HepG2 (cell line): ENCODE measurements at regions not wholly inside any gene's neighbourhood (a gene's known extent, or its start where the extent isn't known, plus 50 kb on each side); places are given as distances from the start of the nearest gene placed in this dataset.
A peak's percentile ranks its signal among the peaks of the same experiment; 100 is the strongest.

ENCODE experiments used
- AGO2 ChIP-seq: fragments of 200-400 bp; formaldehyde crosslinking; optimal IDR thresholded peaks from 2 replicates; pipeline ENCODE3; 2017; ENCODE audit warnings: mild to moderate bottlenecking, low read depth, low read length, moderate library complexity
- BCL6 ChIP-seq: IDR thresholded peaks from 2 replicates; pipeline ENCODE4 v1.6.1; 2016; ENCODE audit warnings: missing genetic modification reagents, missing compliant biosample characterization
- ELF1 ChIP-seq: sonication (generic); formaldehyde crosslinking; IDR thresholded peaks from 2 replicates; pipeline ENCODE4 v1.4.0; 2020; ENCODE audit warnings: missing genetic modification reagents
- FOXA3 ChIP-seq: IDR thresholded peaks from 2 replicates; pipeline ENCODE4 v1.6.1; 2016; ENCODE audit warnings: missing genetic modification reagents, missing compliant biosample characterization
- HCFC1 ChIP-seq: fragments of 150-350 bp; IDR thresholded peaks from 2 replicates; pipeline ENCODE4 v1.6.1; 2014; ENCODE audit warnings: low read depth, low read length
- HDAC6 ChIP-seq: fragments of 200-600 bp; sonication (generic); IDR thresholded peaks from 2 replicates; pipeline ENCODE4 v1.7.0; 2017; ENCODE audit warnings: mild to moderate bottlenecking, antibody characterized with exemption, low read length, low read depth
- IKZF4 ChIP-seq: sonication (generic); formaldehyde crosslinking; IDR thresholded peaks from 2 replicates; pipeline ENCODE4 v1.5.1; 2020; ENCODE audit warnings: borderline replicate concordance, mild to moderate bottlenecking, low read depth, missing genetic modification reagents; ENCODE audit errors: not compliant biosample characterization
- JARID2 ChIP-seq: sonication (generic); formaldehyde crosslinking; IDR thresholded peaks from 2 replicates; pipeline ENCODE4 v1.8.1; 2023; ENCODE audit warnings: missing genetic modification reagents, inconsistent platforms; ENCODE audit not compliant: insufficient replicate concordance
- MIXL1 ChIP-seq: IDR thresholded peaks from 2 replicates; pipeline ENCODE4 v1.6.1; 2016
- NRL ChIP-seq: sonication (generic); formaldehyde crosslinking; IDR thresholded peaks from 2 replicates; pipeline ENCODE4 v1.5.0; 2020; ENCODE audit warnings: missing genetic modification reagents, mild to moderate bottlenecking, moderate library complexity, borderline replicate concordance
- PAX8 ChIP-seq: sonication (generic); formaldehyde crosslinking; IDR thresholded peaks from 2 replicates; pipeline ENCODE4 v1.8.0; 2022; ENCODE audit warnings: mild to moderate bottlenecking, missing genetic modification reagents, borderline replicate concordance
- POGZ ChIP-seq: sonication (generic); formaldehyde crosslinking; IDR thresholded peaks from 2 replicates; pipeline ENCODE4 v1.4.0; 2020; ENCODE audit warnings: mild to moderate bottlenecking, missing genetic modification reagents
- SNAI1 ChIP-seq: sonication (generic); formaldehyde crosslinking; IDR thresholded peaks from 2 replicates; pipeline ENCODE4 v1.5.0; 2020; ENCODE audit warnings: mild to moderate bottlenecking, missing genetic modification reagents, borderline replicate concordance
- ZBTB20 ChIP-seq: sonication (generic); formaldehyde crosslinking; IDR thresholded peaks from 2 replicates; pipeline ENCODE4 v1.8.1; 2023; ENCODE audit warnings: missing genetic modification reagents, low read depth, mild to moderate bottlenecking, borderline replicate concordance
- ZFP62 ChIP-seq: sonication (generic); formaldehyde crosslinking; IDR thresholded peaks from 2 replicates; pipeline ENCODE4 v1.4.0; 2020; ENCODE audit warnings: missing genetic modification reagents
- ZNF143 ChIP-seq: sonication (generic); formaldehyde crosslinking; IDR thresholded peaks from 2 replicates; pipeline ENCODE4 v1.4.0; 2020; ENCODE audit warnings: missing genetic modification reagents
- ZNF329 ChIP-seq: sonication (generic); formaldehyde crosslinking; IDR thresholded peaks from 2 replicates; pipeline ENCODE4 v1.9.0; 2021; ENCODE audit warnings: low read depth, mild to moderate bottlenecking, missing genetic modification reagents
- ZNF496 ChIP-seq: sonication (generic); formaldehyde crosslinking; IDR thresholded peaks from 2 replicates; pipeline ENCODE4 v1.8.1; 2023; ENCODE audit warnings: mild to moderate bottlenecking, moderate library complexity, missing genetic modification reagents; ENCODE audit not compliant: insufficient replicate concordance
- ZNF552 ChIP-seq: sonication (generic); formaldehyde crosslinking; IDR thresholded peaks from 2 replicates; pipeline ENCODE4 v1.9.0; 2022; ENCODE audit warnings: missing genetic modification reagents, mild to moderate bottlenecking, borderline replicate concordance
- ZNF589 ChIP-seq: sonication (generic); formaldehyde crosslinking; conservative IDR thresholded peaks from 2 replicates; pipeline ENCODE4 v1.8.0; 2022; ENCODE audit warnings: mild to moderate bottlenecking, moderate library complexity, missing genetic modification reagents
- ZNF605 ChIP-seq: sonication (generic); formaldehyde crosslinking; IDR thresholded peaks from 2 replicates; pipeline ENCODE4 v1.8.0; 2022; ENCODE audit warnings: mild to moderate bottlenecking, missing genetic modification reagents
- TF ChIP-seq, protein P1 (sequence below): sonication (generic); formaldehyde crosslinking; IDR thresholded peaks from 2 replicates; pipeline ENCODE4 v1.4.0; 2020; ENCODE audit warnings: missing genetic modification reagents
- TF ChIP-seq, protein P2 (sequence below): sonication (generic); formaldehyde crosslinking; IDR thresholded peaks from 2 replicates; pipeline ENCODE4 v1.4.0; 2020; ENCODE audit warnings: missing genetic modification reagents
- TF ChIP-seq, protein P3 (sequence below): sonication (generic); formaldehyde crosslinking; IDR thresholded peaks from 2 replicates; pipeline ENCODE4 v1.8.1; 2023; ENCODE audit warnings: mild to moderate bottlenecking, moderate library complexity, missing genetic modification reagents
- TF ChIP-seq, protein P4 (sequence below): sonication (generic); formaldehyde crosslinking; IDR thresholded peaks from 2 replicates; pipeline ENCODE4 v1.4.0; 2020; ENCODE audit warnings: missing genetic modification reagents

DNA sequence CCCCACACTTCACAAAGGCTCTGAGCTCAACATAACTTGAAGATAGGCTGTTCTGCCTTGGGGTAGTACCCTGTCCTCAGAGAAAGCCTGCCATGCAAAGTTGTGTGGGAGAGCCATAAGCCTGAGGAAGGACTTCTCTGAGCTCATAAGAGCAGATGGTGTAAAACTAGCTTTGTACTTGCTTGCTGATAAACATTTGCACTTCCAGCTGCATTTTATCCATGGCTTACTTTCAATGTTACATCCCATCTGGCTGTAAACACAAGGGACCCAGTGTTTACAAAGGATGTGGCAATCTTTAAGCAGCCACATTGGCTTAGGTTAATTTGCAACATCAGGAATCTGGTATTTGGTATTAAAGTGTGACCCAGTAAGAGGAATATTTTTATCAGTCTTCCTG lies 258.1 kb downstream of the IPO8 start (continued):
- TF ChIP-seq AGO2, result no peak
- no peak for TF ChIP-seq JARID2 (CRISPR knock-in tag)
- 0 out of 2 replicates have a peak, but pooled peaks have one; percentile 41 for TF ChIP-seq MIXL1
- TF ChIP-seq, protein P1, sequence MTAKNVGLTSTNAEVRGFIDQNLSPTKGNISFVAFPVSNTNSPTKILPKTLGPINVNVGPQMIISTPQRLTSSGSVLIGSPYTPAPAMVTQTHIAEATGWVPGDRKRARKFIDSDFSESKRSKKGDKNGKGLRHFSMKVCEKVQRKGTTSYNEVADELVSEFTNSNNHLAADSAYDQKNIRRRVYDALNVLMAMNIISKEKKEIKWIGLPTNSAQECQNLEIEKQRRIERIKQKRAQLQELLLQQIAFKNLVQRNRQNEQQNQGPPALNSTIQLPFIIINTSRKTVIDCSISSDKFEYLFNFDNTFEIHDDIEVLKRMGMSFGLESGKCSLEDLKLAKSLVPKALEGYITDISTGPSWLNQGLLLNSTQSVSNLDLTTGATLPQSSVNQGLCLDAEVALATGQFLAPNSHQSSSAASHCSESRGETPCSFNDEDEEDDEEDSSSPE (CRISPR knock-in tag), result no peak
- TF ChIP-seq IKZF4 (CRISPR knock-in tag), result no peak
- TF ChIP-seq FOXA3 (CRISPR knock-in tag), result peak; percentile 94
- TF ChIP-seq HDAC6, result no peak
- TF ChIP-seq ZBTB20 (CRISPR knock-in tag), result no peak
- TF ChIP-seq, protein P2, sequence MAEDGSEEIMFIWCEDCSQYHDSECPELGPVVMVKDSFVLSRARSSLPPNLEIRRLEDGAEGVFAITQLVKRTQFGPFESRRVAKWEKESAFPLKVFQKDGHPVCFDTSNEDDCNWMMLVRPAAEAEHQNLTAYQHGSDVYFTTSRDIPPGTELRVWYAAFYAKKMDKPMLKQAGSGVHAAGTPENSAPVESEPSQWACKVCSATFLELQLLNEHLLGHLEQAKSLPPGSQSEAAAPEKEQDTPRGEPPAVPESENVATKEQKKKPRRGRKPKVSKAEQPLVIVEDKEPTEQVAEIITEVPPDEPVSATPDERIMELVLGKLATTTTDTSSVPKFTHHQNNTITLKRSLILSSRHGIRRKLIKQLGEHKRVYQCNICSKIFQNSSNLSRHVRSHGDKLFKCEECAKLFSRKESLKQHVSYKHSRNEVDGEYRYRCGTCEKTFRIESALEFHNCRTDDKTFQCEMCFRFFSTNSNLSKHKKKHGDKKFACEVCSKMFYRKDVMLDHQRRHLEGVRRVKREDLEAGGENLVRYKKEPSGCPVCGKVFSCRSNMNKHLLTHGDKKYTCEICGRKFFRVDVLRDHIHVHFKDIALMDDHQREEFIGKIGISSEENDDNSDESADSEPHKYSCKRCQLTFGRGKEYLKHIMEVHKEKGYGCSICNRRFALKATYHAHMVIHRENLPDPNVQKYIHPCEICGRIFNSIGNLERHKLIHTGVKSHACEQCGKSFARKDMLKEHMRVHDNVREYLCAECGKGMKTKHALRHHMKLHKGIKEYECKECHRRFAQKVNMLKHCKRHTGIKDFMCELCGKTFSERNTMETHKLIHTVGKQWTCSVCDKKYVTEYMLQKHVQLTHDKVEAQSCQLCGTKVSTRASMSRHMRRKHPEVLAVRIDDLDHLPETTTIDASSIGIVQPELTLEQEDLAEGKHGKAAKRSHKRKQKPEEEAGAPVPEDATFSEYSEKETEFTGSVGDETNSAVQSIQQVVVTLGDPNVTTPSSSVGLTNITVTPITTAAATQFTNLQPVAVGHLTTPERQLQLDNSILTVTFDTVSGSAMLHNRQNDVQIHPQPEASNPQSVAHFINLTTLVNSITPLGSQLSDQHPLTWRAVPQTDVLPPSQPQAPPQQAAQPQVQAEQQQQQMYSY (CRISPR knock-in tag), result no peak
- no peak for TF ChIP-seq ZNF143
- no peak for TF ChIP-seq NRL (CRISPR knock-in tag)
- peak; percentile 52; the same call in 1 of the 2 replicates for TF ChIP-seq POGZ (CRISPR knock-in tag)
- no peak for TF ChIP-seq ZNF496 (CRISPR knock-in tag)
- peak; percentile 50; the same call in 1 of the 2 replicates for TF ChIP-seq BCL6 (CRISPR knock-in tag)
- TF ChIP-seq ELF1 (CRISPR knock-in tag), result no peak
- TF ChIP-seq PAX8 (CRISPR knock-in tag), result no peak
- TF ChIP-seq SNAI1 (CRISPR knock-in tag), result no peak
- TF ChIP-seq ZNF329 (CRISPR knock-in tag), result no peak
- no peak for TF ChIP-seq ZNF589 (CRISPR knock-in tag)
- TF ChIP-seq HCFC1, result no peak
- TF ChIP-seq ZFP62, result no peak
- TF ChIP-seq, protein P3, sequence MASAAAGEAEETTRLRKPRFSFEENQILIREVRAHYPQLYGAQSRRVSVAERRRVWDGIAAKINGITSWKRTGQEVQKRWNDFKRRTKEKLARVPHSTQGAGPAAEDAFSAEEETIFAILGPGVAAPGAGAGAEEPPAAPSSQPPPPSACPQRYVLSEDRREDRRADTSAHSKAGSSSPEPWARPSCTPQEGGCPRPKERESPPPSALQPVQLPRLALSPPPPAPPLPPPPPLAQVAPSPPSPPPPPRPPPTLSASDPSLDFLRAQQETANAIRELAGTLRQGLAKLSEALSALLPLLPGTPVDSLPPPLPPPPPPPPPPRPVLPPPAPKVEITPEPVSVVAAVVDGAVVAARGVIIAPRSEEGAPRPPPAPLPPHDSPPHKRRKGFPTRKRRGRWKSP (CRISPR knock-in tag), result no peak
- TF ChIP-seq, protein P4, sequence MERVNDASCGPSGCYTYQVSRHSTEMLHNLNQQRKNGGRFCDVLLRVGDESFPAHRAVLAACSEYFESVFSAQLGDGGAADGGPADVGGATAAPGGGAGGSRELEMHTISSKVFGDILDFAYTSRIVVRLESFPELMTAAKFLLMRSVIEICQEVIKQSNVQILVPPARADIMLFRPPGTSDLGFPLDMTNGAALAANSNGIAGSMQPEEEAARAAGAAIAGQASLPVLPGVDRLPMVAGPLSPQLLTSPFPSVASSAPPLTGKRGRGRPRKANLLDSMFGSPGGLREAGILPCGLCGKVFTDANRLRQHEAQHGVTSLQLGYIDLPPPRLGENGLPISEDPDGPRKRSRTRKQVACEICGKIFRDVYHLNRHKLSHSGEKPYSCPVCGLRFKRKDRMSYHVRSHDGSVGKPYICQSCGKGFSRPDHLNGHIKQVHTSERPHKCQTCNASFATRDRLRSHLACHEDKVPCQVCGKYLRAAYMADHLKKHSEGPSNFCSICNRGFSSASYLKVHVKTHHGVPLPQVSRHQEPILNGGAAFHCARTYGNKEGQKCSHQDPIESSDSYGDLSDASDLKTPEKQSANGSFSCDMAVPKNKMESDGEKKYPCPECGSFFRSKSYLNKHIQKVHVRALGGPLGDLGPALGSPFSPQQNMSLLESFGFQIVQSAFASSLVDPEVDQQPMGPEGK, result no peak
- TF ChIP-seq ZNF552 (CRISPR knock-in tag), result no peak
- no peak for TF ChIP-seq ZNF605 (CRISPR knock-in tag)
